A673 (cell line): ENCODE measurements at regions not wholly inside any gene's neighbourhood (a gene's known extent, or its start where the extent isn't known, plus 50 kb on each side); places are given as distances from the start of the nearest gene placed in this dataset.

ENCODE experiments used
- BruUV-seq: library from RNA; stranded (reverse); fragments of 400-500 nt; replicated peaks from 2 replicates; lab custom pipeline; 2021; lab: Mats Ljungman, UMichigan
- CTCF ChIA-PET: fragments of 300-600 bp; sonication (Branson Sonifier 250); formaldehyde crosslinking; loops from one replicate; lab custom pipeline; 2022; ENCODE audit warnings: antibody characterized with exemption; lab: Charles Lee
- POLR2A ChIA-PET: fragments of 300-600 bp; sonication (Branson Sonifier 250); formaldehyde crosslinking; loops from one replicate; lab custom pipeline; 2022; ENCODE audit warnings: antibody characterized with exemption; ENCODE audit not compliant: low non-redundant PET; lab: Charles Lee
- DNase-seq: peaks from one replicate; pipeline ENCODE4 v3.0.0-alpha.2; 2015; ENCODE audit warnings: low spot score
- H3K27ac ChIP-seq: fragments of 200-600 bp; sonication (generic); 2 replicates; pipeline ENCODE4 v1.5.1; 2016; ENCODE audit warnings: mixed run types, low read depth, mild to moderate bottlenecking, mixed read lengths, antibody characterized with exemption, low read length; ENCODE audit not compliant: poor library complexity, severe bottlenecking
- H3K27me3 ChIP-seq: fragments of 200-600 bp; sonication (generic); replicated peaks from 2 replicates; pipeline ENCODE4 v1.6.1; 2017; ENCODE audit warnings: mixed run types, low read depth, mild to moderate bottlenecking, mixed read lengths, antibody characterized with exemption, low read length; ENCODE audit not compliant: insufficient read depth, poor library complexity
- H3K36me3 ChIP-seq: fragments of 200-600 bp; sonication (generic); 2 replicates; pipeline ENCODE4 v1.6.1; 2016; ENCODE audit warnings: mixed run types, mild to moderate bottlenecking, mixed read lengths, antibody characterized with exemption, low read length; ENCODE audit not compliant: insufficient read depth, poor library complexity, severe bottlenecking
- H3K4me1 ChIP-seq: fragments of 200-600 bp; sonication (generic); 2 replicates; pipeline ENCODE4 v1.6.1; 2017; ENCODE audit warnings: mixed run types, mild to moderate bottlenecking, mixed read lengths, antibody characterized with exemption, low read length; ENCODE audit not compliant: insufficient read depth, poor library complexity, severe bottlenecking
- H3K4me3 ChIP-seq: fragments of 200-600 bp; sonication (generic); 2 replicates; pipeline ENCODE4 v1.5.1; 2016; ENCODE audit warnings: low read depth, mixed run types, mild to moderate bottlenecking, mixed read lengths, low read length; ENCODE audit not compliant: poor library complexity, severe bottlenecking
- H3K9me3 ChIP-seq: fragments of 200-600 bp; sonication (generic); 2 replicates; pipeline ENCODE4 v1.6.1; 2016; ENCODE audit warnings: mixed run types, low read depth, mild to moderate bottlenecking, mixed read lengths, antibody characterized with exemption, low read length; ENCODE audit not compliant: poor library complexity, severe bottlenecking
- EZH2 ChIP-seq: fragments of 200-600 bp; sonication (generic); IDR thresholded peaks from 2 replicates; pipeline ENCODE4 v1.6.1; 2017; ENCODE audit warnings: borderline replicate concordance, low read depth, mild to moderate bottlenecking, mixed read lengths, antibody characterized with exemption, low read length; ENCODE audit not compliant: poor library complexity, severe bottlenecking
- intact Hi-C: fragments of 100-400 bp; cut with micrococcal nuclease; formaldehyde crosslinking; loops from one replicate; pipeline ENCODE4 v1.10.0; 2022; ENCODE audit not compliant: unreplicated experiment
- TF ChIP-seq, protein P1 (sequence below): fragments of 300-800, 200-600 bp; sonication (generic); conservative IDR thresholded peaks from 2 replicates; pipeline ENCODE4 v1.5.1; 2017; ENCODE audit warnings: low read depth, mild to moderate bottlenecking, antibody characterized with exemption, low read length, moderate library complexity, mixed read lengths

DNA sequence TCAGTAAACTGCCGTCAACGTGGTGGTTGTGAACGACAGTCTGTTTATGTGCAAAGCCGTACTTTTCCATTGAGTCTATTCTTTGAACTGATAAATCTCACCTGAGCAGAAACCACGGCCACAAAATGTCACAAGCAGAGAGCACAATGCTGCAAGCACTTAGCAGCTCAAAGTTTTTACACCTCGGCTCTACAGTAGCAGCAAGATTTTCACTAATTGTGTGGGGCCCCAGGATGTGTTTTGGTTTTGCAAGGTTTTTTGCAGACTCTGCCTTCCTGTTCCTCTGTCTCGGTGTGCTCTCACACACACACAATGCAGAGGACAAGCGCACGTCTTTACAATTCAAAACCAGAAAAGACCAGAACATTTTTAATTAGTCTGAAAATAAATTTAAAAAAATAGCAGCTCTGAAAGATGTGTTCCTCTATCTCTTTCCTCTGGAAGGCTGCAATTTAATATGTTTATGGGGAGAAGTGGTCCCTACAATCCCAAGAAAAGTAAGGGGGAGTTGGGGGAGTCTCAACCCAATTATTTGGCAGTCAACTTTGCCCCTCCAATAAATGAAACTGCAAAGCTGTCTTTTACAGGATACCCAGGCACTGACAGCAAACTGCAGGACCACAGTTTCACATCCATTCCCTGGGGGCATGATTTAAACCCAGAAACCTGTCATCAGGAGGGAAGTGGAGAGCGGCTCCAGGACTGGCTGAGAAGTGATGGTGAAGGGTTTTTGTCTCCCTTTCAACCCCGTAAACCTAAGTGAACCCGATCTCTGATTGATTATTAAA lies 73.8 kb upstream of the SFMBT2 start:
- Histone ChIP-seq H3K27ac (no peak overlapping the region), H3K4me1 (no peaks in the 10 kb centered on the region), H3K36me3 (no peaks in the 10 kb centered on the region), H3K4me3 (no peak overlapping the region), H3K9me3 (no peaks in the 10 kb centered on the region), H3K27me3 (peaks cover 34% of the 10 kb centered on the region)
- no TSS peak for BruUV-seq
- no peak for DNase-seq
- POLR2A ChIA-PET = no interaction called here
- TF ChIP-seq, protein P1, sequence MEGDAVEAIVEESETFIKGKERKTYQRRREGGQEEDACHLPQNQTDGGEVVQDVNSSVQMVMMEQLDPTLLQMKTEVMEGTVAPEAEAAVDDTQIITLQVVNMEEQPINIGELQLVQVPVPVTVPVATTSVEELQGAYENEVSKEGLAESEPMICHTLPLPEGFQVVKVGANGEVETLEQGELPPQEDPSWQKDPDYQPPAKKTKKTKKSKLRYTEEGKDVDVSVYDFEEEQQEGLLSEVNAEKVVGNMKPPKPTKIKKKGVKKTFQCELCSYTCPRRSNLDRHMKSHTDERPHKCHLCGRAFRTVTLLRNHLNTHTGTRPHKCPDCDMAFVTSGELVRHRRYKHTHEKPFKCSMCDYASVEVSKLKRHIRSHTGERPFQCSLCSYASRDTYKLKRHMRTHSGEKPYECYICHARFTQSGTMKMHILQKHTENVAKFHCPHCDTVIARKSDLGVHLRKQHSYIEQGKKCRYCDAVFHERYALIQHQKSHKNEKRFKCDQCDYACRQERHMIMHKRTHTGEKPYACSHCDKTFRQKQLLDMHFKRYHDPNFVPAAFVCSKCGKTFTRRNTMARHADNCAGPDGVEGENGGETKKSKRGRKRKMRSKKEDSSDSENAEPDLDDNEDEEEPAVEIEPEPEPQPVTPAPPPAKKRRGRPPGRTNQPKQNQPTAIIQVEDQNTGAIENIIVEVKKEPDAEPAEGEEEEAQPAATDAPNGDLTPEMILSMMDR = no peak
- no peak for TF ChIP-seq EZH2
- intact Hi-C loops = no loop called here
- CTCF ChIA-PET = no interaction called here

DNA sequence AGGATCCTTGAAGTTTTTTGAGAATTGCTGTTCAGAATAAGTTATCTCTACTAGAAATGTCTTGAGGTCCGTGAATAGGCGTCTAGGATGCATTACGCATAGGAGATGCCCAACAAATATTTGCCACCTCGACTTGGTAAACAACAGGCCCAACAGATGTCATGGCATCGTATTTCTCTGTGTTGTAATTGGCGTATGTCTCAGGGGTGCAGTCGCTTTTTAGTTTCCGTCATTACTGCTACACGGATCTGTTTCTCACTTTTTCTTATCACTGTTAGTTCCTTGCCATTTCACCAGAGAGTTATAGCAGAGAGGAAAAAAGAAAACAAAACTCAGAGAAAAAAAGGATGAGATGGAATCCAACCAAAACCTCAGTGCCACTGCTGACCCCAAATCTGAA lies 73.0 kb upstream of the SFMBT2 start:
- Histone ChIP-seq H3K9me3 (no peaks in the 10 kb centered on the region), H3K27ac (no peak overlapping the region), H3K4me1 (no peaks in the 10 kb centered on the region), H3K27me3 (peaks cover 29% of the 10 kb centered on the region), H3K4me3 (no peak overlapping the region), H3K36me3 (no peaks in the 10 kb centered on the region)
- intact Hi-C loops = no loop called here
- no peak for TF ChIP-seq EZH2
- TF ChIP-seq, protein P1 = no peak
- DNase-seq = no peak
- no TSS peak for BruUV-seq
- POLR2A ChIA-PET = no interaction called here
- CTCF ChIA-PET = no interaction called here

DNA sequence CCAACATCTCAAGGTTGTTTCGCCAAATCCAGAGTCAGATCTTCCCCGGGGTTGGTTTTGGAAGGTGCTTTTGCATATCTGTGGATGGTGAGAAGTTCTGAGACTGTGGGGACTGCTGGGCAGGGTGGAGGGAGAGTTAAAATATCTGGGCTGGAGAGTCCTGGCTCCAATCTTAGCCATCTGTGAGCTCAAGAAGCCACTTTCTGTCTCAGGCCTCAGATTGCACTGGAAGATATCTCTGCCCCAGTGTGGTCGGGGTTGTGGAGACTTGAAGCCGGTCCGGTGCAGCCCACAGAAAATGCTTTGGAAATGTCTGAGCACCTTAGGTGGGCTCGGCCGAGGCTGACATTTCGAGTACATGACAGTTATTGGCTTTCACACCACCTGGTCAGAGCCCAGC lies 72.2 kb upstream of the SFMBT2 start:
- intact Hi-C loops = no loop called here
- no peak for DNase-seq
- ChIA-PET POLR2A (no interaction called here), CTCF (no interaction called here)
- Histone ChIP-seq H3K9me3 (no peaks in the 10 kb centered on the region), H3K4me3 (no peak overlapping the region), H3K27ac (no peak overlapping the region), H3K27me3 (peaks cover 34% of the 10 kb centered on the region), H3K36me3 (no peaks in the 10 kb centered on the region), H3K4me1 (no peaks in the 10 kb centered on the region)
- BruUV-seq = no TSS peak
- TF ChIP-seq EZH2 = no peak
- TF ChIP-seq, protein P1 = no peak
